Osteoblast (primary cell): ENCODE measurements at regions not wholly inside any gene's neighbourhood (a gene's known extent, or its start where the extent isn't known, plus 50 kb on each side); places are given as distances from the start of the nearest gene placed in this dataset.

Experiments used
- DNase-seq: peaks from one replicate; pipeline ENCODE4 v3.0.0; 2011; ENCODE audit warnings: low spot score, mixed read lengths; ENCODE audit not compliant: insufficient read length; ENCODE audit errors: missing footprints
- H2AFZ ChIP-seq: 2 replicates; pipeline ENCODE4 v1.6.0; 2011; ENCODE audit warnings: mild to moderate bottlenecking, low read length
- H3K27ac ChIP-seq: 2 replicates; pipeline ENCODE4 v1.5.1; 2011; ENCODE audit warnings: mild to moderate bottlenecking, low read depth, low read length, moderate library complexity
- H3K27me3 ChIP-seq: 2 replicates; pipeline ENCODE4 v1.6.0; 2012; ENCODE audit warnings: mild to moderate bottlenecking, control low read depth, inconsistent platforms, low read length, moderate library complexity; ENCODE audit not compliant: insufficient read depth
- H3K36me3 ChIP-seq: 2 replicates; pipeline ENCODE4 v1.5.1; 2011; ENCODE audit warnings: mild to moderate bottlenecking, low read length, control low read depth, moderate library complexity; ENCODE audit not compliant: insufficient read depth
- H3K4me1 ChIP-seq: 2 replicates; pipeline ENCODE4 v1.5.1; 2011; ENCODE audit warnings: mild to moderate bottlenecking, low read length, control low read depth, moderate library complexity; ENCODE audit not compliant: insufficient read depth
- H3K4me2 ChIP-seq: 2 replicates; pipeline ENCODE4 v1.6.0; 2011; ENCODE audit warnings: mild to moderate bottlenecking, low read length; ENCODE audit not compliant: insufficient read depth
- H3K4me3 ChIP-seq: fragments of 200-600 bp; sonication (generic); 3 replicates; pipeline ENCODE4 v1.5.1; 2012; ENCODE audit warnings: mild to moderate bottlenecking, low read length, inconsistent platforms; ENCODE audit not compliant: insufficient read depth
- H3K79me2 ChIP-seq: 2 replicates; pipeline ENCODE4 v1.6.0; 2012; ENCODE audit warnings: mild to moderate bottlenecking, low read length, control low read depth, inconsistent platforms; ENCODE audit not compliant: insufficient read depth
- H3K9me3 ChIP-seq: 2 replicates; pipeline ENCODE4 v1.5.1; 2011; ENCODE audit warnings: low read depth, low read length, control low read depth
- H4K20me1 ChIP-seq: 2 replicates; pipeline ENCODE4 v1.6.0; 2012; ENCODE audit warnings: mild to moderate bottlenecking, low read length, control low read depth; ENCODE audit not compliant: insufficient read depth
- TF ChIP-seq, protein P1 (sequence below): IDR thresholded peaks from 2 replicates; pipeline ENCODE4 v1.5.1; 2011; ENCODE audit warnings: mild to moderate bottlenecking, low read depth, low read length, moderate library complexity; ENCODE audit errors: extremely low read depth

DNA sequence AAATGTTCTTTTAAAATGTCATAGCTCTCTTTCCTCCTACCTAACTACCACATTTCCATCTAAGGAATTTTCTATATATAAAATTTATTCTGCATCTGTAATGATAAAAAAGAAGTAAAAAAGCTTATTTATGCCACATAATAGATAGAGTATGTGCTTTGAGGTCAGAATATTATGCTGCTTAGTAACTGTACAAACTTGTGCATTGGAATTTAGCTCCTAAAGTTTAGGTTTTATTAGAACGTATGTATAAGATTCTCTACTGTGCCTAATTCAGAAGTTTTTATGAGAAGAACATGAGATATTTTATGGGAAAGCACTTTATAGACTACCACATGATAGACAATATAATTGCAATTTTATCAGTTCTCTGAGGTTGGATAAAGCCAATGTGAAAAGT is 384.6 kb downstream of the SLC16A7 start:
- Histone ChIP-seq H2AFZ (no peak overlapping the region), H3K27me3 (no peaks in the 10 kb centered on the region), H3K27ac (no peak overlapping the region), H3K79me2 (no peaks in the 10 kb centered on the region), H3K4me3 (no peak overlapping the region), H3K4me2 (no peak overlapping the region), H3K9me3 (peaks cover 2% of the 10 kb centered on the region), H3K36me3 (no peaks in the 10 kb centered on the region), H3K4me1 (no peaks in the 10 kb centered on the region), H4K20me1 (no peaks in the 10 kb centered on the region)
- no peak for DNase-seq
- TF ChIP-seq, protein P1, sequence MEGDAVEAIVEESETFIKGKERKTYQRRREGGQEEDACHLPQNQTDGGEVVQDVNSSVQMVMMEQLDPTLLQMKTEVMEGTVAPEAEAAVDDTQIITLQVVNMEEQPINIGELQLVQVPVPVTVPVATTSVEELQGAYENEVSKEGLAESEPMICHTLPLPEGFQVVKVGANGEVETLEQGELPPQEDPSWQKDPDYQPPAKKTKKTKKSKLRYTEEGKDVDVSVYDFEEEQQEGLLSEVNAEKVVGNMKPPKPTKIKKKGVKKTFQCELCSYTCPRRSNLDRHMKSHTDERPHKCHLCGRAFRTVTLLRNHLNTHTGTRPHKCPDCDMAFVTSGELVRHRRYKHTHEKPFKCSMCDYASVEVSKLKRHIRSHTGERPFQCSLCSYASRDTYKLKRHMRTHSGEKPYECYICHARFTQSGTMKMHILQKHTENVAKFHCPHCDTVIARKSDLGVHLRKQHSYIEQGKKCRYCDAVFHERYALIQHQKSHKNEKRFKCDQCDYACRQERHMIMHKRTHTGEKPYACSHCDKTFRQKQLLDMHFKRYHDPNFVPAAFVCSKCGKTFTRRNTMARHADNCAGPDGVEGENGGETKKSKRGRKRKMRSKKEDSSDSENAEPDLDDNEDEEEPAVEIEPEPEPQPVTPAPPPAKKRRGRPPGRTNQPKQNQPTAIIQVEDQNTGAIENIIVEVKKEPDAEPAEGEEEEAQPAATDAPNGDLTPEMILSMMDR = no peak

GRCh38 chr12:59999291-59999690 is 403.5 kb downstream of the SLC16A7 start:
- TF ChIP-seq, protein P1 = no peak
- Histone ChIP-seq H3K4me2 (no peak overlapping the region), H3K36me3 (no peaks in the 10 kb centered on the region), H3K4me1 (no peaks in the 10 kb centered on the region), H3K79me2 (no peaks in the 10 kb centered on the region), H3K27ac (no peak overlapping the region), H4K20me1 (no peaks in the 10 kb centered on the region), H3K27me3 (no peaks in the 10 kb centered on the region), H3K4me3 (no peak overlapping the region), H2AFZ (no peak overlapping the region), H3K9me3 (no peaks in the 10 kb centered on the region)
- no peak for DNase-seq

GRCh38 chr12:60010486-60010885 is 414.7 kb downstream of the SLC16A7 start:
- no peaks in the 10 kb centered on the region for H3K36me3 ChIP-seq
- H3K4me3 ChIP-seq = no peak overlapping the region
- DNase-seq = no peak
- H3K79me2 ChIP-seq = no peaks in the 10 kb centered on the region
- no peaks in the 10 kb centered on the region for H3K27me3 ChIP-seq
- TF ChIP-seq, protein P1 = no peak
- H2AFZ ChIP-seq = no peak overlapping the region
- no peaks in the 10 kb centered on the region for H4K20me1 ChIP-seq
- no peaks in the 10 kb centered on the region for H3K4me1 ChIP-seq
- no peak overlapping the region for H3K4me2 ChIP-seq
- H3K27ac ChIP-seq = no peak overlapping the region
- H3K9me3 ChIP-seq = no peaks in the 10 kb centered on the region

DNA sequence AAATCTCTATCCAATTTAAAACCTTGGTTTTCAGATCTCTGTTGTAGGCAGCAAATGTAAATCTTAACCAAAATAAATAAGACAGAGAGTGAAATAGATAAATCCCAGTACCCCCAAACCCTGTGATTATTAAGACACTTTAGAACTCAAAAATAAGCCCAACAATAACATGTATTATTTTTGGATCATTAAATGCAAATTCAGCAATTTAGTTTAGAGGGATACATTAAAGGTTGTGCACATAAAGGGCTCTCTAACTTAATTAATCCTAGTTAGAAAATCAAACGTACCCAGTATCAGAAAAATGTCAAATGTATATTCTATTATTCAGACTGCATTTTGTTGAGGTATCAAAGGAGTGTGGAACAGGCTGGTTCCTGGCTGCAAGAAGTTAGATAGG is 416.8 kb downstream of the SLC16A7 start:
- H3K27ac ChIP-seq = no peak overlapping the region

More for the DNA sequence above, 416.8 kb downstream of the SLC16A7 start:
- Histone ChIP-seq H3K4me2 (no peak overlapping the region), H4K20me1 (no peaks in the 10 kb centered on the region), H3K9me3 (no peaks in the 10 kb centered on the region), H2AFZ (no peak overlapping the region), H3K4me1 (no peaks in the 10 kb centered on the region), H3K36me3 (no peaks in the 10 kb centered on the region), H3K4me3 (no peak overlapping the region), H3K27me3 (no peaks in the 10 kb centered on the region), H3K79me2 (no peaks in the 10 kb centered on the region)
- TF ChIP-seq, protein P1 = no peak
- DNase-seq = no peak
